ENCODE measurements at regions not wholly inside any gene's neighbourhood (a gene's known extent, or its start where the extent isn't known, plus 50 kb on each side); places are given as distances from the start of the nearest gene placed in this dataset.
"Not testable (repeated sequence)": the region's sequence is repeated elsewhere in the genome, so short reads cannot be mapped to it uniquely, and the experiment has no call there.

DNA sequence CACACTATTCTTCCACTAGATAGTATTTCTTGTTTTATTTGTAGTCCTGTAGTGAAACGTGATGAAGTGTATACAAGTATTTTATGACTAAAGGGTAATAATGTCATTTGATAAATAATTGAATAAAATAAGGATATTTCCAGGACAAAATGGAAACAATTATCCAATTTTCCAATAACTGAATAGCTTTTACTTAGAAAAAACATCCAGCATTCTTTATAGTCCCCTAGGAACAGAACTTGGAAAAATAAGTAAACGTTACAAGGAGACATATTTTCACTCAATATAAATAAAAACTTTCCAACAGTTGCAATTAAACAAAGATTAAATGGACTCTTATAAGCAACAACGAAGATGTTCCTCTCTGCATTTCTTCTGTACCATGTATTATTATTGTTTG is 566.0 kb downstream of the TMA16 start:
- no peak overlapping the region for H3K4me3 ChIP-seq (ENCODE audit: low read length in 2 of 2)
- DNase-seq (ENCODE audit: low read depth in 6 of 9, low spot score in 9 of 9), result no peak
- no peaks in the 10 kb centered on the region for H3K36me3 ChIP-seq (ENCODE audit: control insufficient read depth in 2 of 2, insufficient read depth in 2 of 2, low read length in 1 of 2)
- H3K9me3 ChIP-seq (ENCODE audit: control insufficient read depth in 2 of 2, insufficient read depth in 1 of 2, low read length in 1 of 2), result no peaks in the 10 kb centered on the region
- no peak overlapping the region for H3K27ac ChIP-seq (ENCODE audit: low read depth in 1 of 2, low read length in 1 of 2)
- H3K4me1 ChIP-seq (ENCODE audit: control insufficient read depth in 2 of 2, insufficient read depth in 2 of 2, low read length in 2 of 2), result no peaks in the 10 kb centered on the region
- 85% methylated on average over 3 of the region's 3 CpGs for WGBS
- no peaks in the 10 kb centered on the region for H3K27me3 ChIP-seq (ENCODE audit: control insufficient read depth in 2 of 2, insufficient read depth in 1 of 2, low read length in 1 of 2)

DNA sequence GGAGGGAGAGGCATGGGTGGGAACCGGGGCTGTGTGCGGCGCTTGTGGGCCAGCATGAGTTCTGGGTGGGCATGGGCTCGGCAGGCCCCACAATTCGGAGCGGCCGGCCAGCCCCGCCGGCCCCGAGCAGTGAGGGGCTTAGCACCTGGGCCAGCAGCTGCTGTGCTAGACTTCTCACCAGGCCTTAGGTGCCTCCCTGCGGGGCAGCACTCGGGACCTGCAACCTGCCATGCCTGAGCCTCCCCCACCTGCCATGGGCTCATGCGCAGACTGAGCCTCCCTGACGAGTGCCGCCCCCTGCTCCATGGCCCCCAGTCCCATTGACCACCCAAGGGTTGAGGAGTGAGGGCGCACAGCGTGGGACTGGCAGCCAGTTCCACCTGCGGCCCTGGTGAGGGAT is 573.9 kb downstream of the TMA16 start:
- Histone ChIP-seq H3K4me3 (ENCODE audit: low read length in 2 of 2) (no peak overlapping the region), H3K27ac (ENCODE audit: low read depth in 1 of 2, low read length in 1 of 2) (no peak overlapping the region), H3K4me1 (ENCODE audit: control insufficient read depth in 2 of 2, insufficient read depth in 2 of 2, low read length in 2 of 2) (no peaks in the 10 kb centered on the region), H3K36me3 (ENCODE audit: control insufficient read depth in 2 of 2, insufficient read depth in 2 of 2, low read length in 1 of 2) (no peaks in the 10 kb centered on the region), H3K9me3 (ENCODE audit: control insufficient read depth in 2 of 2, insufficient read depth in 1 of 2, low read length in 1 of 2) (peaks cover 0 to 14% of the 10 kb centered on the region in 2 donors), H3K27me3 (ENCODE audit: control insufficient read depth in 2 of 2, insufficient read depth in 1 of 2, low read length in 1 of 2) (no peaks in the 10 kb centered on the region)
- DNase-seq (ENCODE audit: low read depth in 6 of 9, low spot score in 9 of 9), result no peak
- WGBS, result 98% methylated on average over 18 of the region's 18 CpGs

DNA sequence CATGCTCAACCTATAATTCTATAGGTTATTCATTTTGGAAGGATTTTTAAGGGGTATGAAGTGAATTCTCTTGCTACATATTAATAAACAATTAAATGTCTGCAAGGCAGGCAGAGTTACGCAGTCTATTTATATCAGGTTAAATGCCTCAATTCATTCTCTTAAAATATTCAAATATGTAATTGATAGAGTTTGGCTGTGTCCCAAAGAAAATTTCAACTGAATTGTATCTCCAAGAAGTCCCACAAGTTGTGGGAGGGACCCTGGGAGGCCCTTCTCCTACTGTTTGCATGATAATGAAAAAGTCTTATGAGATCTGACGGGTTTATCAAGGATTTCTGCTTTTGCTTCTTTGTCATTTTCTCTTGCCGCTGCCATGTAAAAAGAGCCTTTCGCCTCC is 576.1 kb downstream of the TMA16 start:
- DNase-seq (ENCODE audit: low read depth in 6 of 9, low spot score in 9 of 9), result no peak
- H3K36me3 ChIP-seq (ENCODE audit: control insufficient read depth in 2 of 2, insufficient read depth in 2 of 2, low read length in 1 of 2), result no peaks in the 10 kb centered on the region
- H3K27me3 ChIP-seq (ENCODE audit: control insufficient read depth in 2 of 2, insufficient read depth in 1 of 2, low read length in 1 of 2), result no peaks in the 10 kb centered on the region
- no peaks in the 10 kb centered on the region for H3K4me1 ChIP-seq (ENCODE audit: control insufficient read depth in 2 of 2, insufficient read depth in 2 of 2, low read length in 2 of 2)
- H3K27ac ChIP-seq (ENCODE audit: low read depth in 1 of 2, low read length in 1 of 2), result no peak overlapping the region
- H3K4me3 ChIP-seq (ENCODE audit: low read length in 2 of 2), result no peak overlapping the region
- H3K9me3 ChIP-seq (ENCODE audit: control insufficient read depth in 2 of 2, insufficient read depth in 1 of 2, low read length in 1 of 2), result peaks cover 0 to 14% of the 10 kb centered on the region in 2 donors
- WGBS, result 93% methylated on average over 4 of the region's 4 CpGs

DNA sequence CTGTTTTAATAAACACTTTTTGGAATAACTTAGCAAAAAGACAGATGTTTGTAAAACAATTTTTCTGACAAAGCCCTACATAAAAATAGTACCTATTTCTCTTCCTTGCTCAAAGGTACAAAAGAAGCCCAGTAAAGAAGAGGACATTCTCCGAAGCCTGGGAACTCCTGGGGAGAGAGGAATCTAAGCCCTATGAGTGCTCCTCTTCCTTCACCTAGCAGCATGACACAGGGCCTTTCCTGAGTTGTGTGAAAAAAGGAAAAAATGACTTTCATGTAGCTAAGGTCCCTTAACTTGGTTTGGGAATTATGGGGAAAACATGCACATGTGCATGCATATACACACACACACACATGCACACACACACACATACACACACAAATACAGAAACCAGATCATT is 586.9 kb downstream of the TMA16 start:
- Histone ChIP-seq H3K4me3 (ENCODE audit: low read length in 2 of 2) (no peak overlapping the region), H3K27me3 (ENCODE audit: control insufficient read depth in 2 of 2, insufficient read depth in 1 of 2, low read length in 1 of 2) (no peaks in the 10 kb centered on the region), H3K36me3 (ENCODE audit: control insufficient read depth in 2 of 2, insufficient read depth in 2 of 2, low read length in 1 of 2) (no peaks in the 10 kb centered on the region), H3K9me3 (ENCODE audit: control insufficient read depth in 2 of 2, insufficient read depth in 1 of 2, low read length in 1 of 2) (no peaks in the 10 kb centered on the region), H3K4me1 (ENCODE audit: control insufficient read depth in 2 of 2, insufficient read depth in 2 of 2, low read length in 2 of 2) (no peaks in the 10 kb centered on the region), H3K27ac (ENCODE audit: low read depth in 1 of 2, low read length in 1 of 2) (no peak overlapping the region)
- 89% methylated on average over 1 of the region's 1 CpG for WGBS
- DNase-seq (ENCODE audit: low read depth in 6 of 9, low spot score in 9 of 9), result no peak

DNA sequence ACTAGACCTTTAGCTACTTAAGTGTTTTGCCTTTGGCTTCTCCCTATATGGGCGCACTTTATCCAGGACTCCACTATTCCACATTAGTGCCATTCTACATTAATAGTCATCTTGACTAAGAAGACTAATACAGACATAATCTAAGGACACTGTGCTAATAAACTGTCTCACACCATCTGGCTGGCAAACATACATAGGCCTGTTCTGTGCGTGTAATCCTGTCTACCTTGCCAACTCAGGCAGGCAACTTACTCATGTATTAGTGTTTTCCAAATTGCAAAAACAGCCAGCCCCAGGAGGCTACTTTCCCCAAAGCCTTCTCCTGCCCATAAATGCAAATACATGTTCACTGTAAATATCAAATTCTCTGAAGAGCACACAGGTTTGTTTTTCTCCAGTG is 587.3 kb downstream of the TMA16 start:
- no peak overlapping the region for H3K27ac ChIP-seq (ENCODE audit: low read depth in 1 of 2, low read length in 1 of 2)
- no peak for DNase-seq (ENCODE audit: low read depth in 6 of 9, low spot score in 9 of 9)
- no peaks in the 10 kb centered on the region for H3K36me3 ChIP-seq (ENCODE audit: control insufficient read depth in 2 of 2, insufficient read depth in 2 of 2, low read length in 1 of 2)
- no peaks in the 10 kb centered on the region for H3K27me3 ChIP-seq (ENCODE audit: control insufficient read depth in 2 of 2, insufficient read depth in 1 of 2, low read length in 1 of 2)
- no peaks in the 10 kb centered on the region for H3K9me3 ChIP-seq (ENCODE audit: control insufficient read depth in 2 of 2, insufficient read depth in 1 of 2, low read length in 1 of 2)
- no peak overlapping the region for H3K4me3 ChIP-seq (ENCODE audit: low read length in 2 of 2)
- WGBS, result 93% methylated on average over 2 of the region's 2 CpGs
- no peaks in the 10 kb centered on the region for H3K4me1 ChIP-seq (ENCODE audit: control insufficient read depth in 2 of 2, insufficient read depth in 2 of 2, low read length in 2 of 2)

DNA sequence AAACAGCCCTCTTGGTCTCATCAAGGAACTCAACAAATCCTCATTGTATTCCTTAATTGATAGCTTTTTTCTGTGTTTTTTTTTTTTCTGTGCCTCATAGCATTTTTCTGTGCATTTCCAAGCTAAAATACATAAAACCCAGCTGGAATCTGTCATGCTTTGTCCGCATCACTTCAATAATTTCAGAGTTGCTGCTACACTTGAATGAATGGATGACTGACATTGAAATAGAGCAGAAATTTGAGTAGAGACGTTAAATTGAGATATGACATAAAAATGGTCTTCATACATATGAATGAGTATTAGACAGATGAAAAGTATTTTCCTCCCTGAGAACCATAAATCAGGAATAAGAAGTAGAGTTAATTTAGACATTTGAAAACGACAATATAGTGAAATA is 593.2 kb downstream of the TMA16 start:
- Histone ChIP-seq H3K4me1 (ENCODE audit: control insufficient read depth in 2 of 2, insufficient read depth in 2 of 2, low read length in 2 of 2) (no peaks in the 10 kb centered on the region), H3K36me3 (ENCODE audit: control insufficient read depth in 2 of 2, insufficient read depth in 2 of 2, low read length in 1 of 2) (no peaks in the 10 kb centered on the region), H3K9me3 (ENCODE audit: control insufficient read depth in 2 of 2, insufficient read depth in 1 of 2, low read length in 1 of 2) (no peaks in the 10 kb centered on the region), H3K27me3 (ENCODE audit: control insufficient read depth in 2 of 2, insufficient read depth in 1 of 2, low read length in 1 of 2) (no peaks in the 10 kb centered on the region), H3K27ac (ENCODE audit: low read depth in 1 of 2, low read length in 1 of 2) (no peak overlapping the region), H3K4me3 (ENCODE audit: low read length in 2 of 2) (no peak overlapping the region)
- WGBS, result 88% methylated on average over 3 of the region's 3 CpGs
- DNase-seq (ENCODE audit: low read depth in 6 of 9, low spot score in 9 of 9), result no peak

DNA sequence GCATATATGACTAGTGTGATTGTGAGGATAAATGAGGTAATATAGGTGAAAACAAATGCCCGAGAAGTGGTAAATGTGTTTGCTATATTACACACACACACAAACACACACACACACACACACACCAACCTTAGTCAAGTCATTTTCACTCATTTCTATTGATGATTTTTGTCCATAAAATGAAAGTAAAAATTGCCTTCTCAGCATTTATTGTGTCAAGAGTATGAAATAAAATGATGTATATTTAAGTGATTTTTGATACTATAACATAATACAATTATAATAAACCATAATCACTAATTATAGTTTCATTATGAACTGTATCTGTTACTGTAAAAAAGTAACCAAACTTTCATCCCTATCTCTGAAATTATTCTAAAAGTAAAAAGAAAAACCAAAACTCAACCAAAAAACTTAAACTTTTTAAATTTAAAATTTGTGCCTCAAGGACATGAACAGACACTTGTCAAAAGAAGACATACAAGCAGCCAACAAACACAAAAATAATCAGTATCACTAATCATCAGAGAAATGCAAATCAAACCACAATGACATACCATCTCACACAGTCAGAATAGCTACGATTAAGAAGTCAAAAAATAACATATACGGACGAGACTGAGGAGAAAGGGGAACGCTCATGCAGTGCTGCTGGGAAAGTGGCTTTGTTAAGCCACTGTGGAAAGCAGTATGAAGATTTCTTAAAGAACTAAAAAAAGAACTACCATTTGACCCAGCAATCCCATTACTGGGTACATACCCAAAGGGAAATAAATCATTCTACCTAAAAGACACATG is 601.0 kb downstream of the TMA16 start:
- DNase-seq (ENCODE audit: low read depth in 6 of 9, low spot score in 9 of 9), result no peak
- no peak overlapping the region for H3K4me3 ChIP-seq (ENCODE audit: low read length in 2 of 2)
- 92% methylated on average over 5 of the region's 5 CpGs for WGBS
- H3K4me1 ChIP-seq (ENCODE audit: control insufficient read depth in 2 of 2, insufficient read depth in 2 of 2, low read length in 2 of 2), result no peaks in the 10 kb centered on the region
- H3K27ac ChIP-seq (ENCODE audit: low read depth in 1 of 2, low read length in 1 of 2), result no peak overlapping the region
- no peaks in the 10 kb centered on the region for H3K27me3 ChIP-seq (ENCODE audit: control insufficient read depth in 2 of 2, insufficient read depth in 1 of 2, low read length in 1 of 2)
- no peaks in the 10 kb centered on the region for H3K36me3 ChIP-seq (ENCODE audit: control insufficient read depth in 2 of 2, insufficient read depth in 2 of 2, low read length in 1 of 2)
- no peaks in the 10 kb centered on the region for H3K9me3 ChIP-seq (ENCODE audit: control insufficient read depth in 2 of 2, insufficient read depth in 1 of 2, low read length in 1 of 2)

DNA sequence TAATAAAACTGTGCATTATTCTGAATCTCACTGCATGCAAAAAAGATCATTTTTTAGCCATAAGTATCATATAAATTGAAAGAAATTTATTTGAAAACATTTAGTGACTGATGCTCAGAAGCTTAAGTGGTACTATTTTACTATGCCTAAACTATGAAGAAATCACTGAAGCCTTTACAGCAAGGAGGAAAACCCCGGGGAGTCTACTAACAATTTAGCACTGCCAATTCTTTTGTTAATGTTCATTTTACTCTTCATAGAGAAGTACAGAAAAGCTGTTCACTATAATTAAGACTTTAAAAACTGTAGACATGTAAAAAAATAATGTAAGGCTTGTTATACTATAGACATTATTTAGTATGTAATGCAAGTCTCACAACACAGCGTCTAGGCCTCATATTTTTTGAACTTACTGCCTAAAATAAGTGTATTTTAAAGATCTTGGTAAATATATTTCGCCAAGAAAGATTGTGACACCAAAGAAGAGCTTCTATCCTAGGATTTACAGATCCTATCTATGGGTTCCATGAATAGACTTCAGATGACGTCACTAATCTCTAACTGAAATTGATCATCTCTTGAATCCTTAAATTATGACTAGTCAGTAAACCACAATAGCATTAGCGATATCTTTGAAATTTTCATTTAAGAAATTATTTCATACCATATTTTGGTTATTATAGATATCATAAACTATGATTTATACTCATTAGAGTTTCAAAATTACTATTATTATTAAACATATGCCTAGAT is 602.5 kb downstream of the TMA16 start:
- H3K9me3 ChIP-seq (ENCODE audit: control insufficient read depth in 2 of 2, insufficient read depth in 1 of 2, low read length in 1 of 2), result no peaks in the 10 kb centered on the region
- H3K4me1 ChIP-seq (ENCODE audit: control insufficient read depth in 2 of 2, insufficient read depth in 2 of 2, low read length in 2 of 2), result no peaks in the 10 kb centered on the region
- no peak overlapping the region for H3K4me3 ChIP-seq (ENCODE audit: low read length in 2 of 2)
- H3K27ac ChIP-seq (ENCODE audit: low read depth in 1 of 2, low read length in 1 of 2), result no peak overlapping the region
- no peaks in the 10 kb centered on the region for H3K27me3 ChIP-seq (ENCODE audit: control insufficient read depth in 2 of 2, insufficient read depth in 1 of 2, low read length in 1 of 2)
- 86% methylated on average over 5 of the region's 5 CpGs for WGBS
- no peaks in the 10 kb centered on the region for H3K36me3 ChIP-seq (ENCODE audit: control insufficient read depth in 2 of 2, insufficient read depth in 2 of 2, low read length in 1 of 2)
- DNase-seq (ENCODE audit: low read depth in 6 of 9, low spot score in 9 of 9), result no peak

DNA sequence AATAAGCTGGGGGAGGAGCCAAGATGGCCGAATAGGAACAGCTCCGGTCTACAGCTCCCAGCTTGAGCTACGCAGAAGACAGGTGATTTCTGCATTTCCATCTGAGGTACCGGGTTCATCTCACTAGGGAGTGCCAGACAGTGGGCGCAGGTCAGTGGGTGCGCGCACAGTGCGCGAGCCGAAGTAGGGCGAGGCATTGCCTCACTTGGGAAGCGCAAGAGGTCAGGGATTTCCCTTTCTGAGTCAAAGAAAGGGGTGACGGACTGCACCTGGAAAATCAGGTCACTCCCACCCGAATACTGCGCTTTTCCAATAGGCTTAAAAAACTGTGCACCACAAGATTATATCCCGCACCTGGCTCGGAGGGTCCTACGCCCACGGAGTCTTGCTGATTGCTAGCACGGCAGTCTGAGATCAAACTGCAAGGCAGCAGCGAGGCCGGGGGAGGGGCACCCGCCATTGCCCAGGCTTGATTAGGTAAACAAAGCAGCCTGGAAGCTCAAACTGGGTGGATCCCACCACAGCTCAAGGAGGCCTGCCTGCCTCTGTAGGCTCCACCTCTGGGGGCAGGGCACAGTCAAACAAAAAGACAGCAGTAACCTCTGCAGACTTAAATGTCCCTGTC is 606.4 kb downstream of the TMA16 start:
- not testable (repeated sequence) for H3K4me1 ChIP-seq (ENCODE audit: control insufficient read depth in 2 of 2, insufficient read depth in 2 of 2, low read length in 2 of 2); H3K27me3 ChIP-seq (ENCODE audit: control insufficient read depth in 2 of 2, insufficient read depth in 1 of 2, low read length in 1 of 2); DNase-seq (ENCODE audit: low read depth in 6 of 9, low spot score in 9 of 9); H3K4me3 ChIP-seq (ENCODE audit: low read length in 2 of 2); H3K9me3 ChIP-seq (ENCODE audit: control insufficient read depth in 2 of 2, insufficient read depth in 1 of 2, low read length in 1 of 2); H3K36me3 ChIP-seq (ENCODE audit: control insufficient read depth in 2 of 2, insufficient read depth in 2 of 2, low read length in 1 of 2); H3K27ac ChIP-seq (ENCODE audit: low read depth in 1 of 2, low read length in 1 of 2)
- 93% methylated on average over 18 of the region's 23 CpGs for WGBS

Data from thymus (tissue), 11 donors.